Osteocyte (in vitro differentiated cells): ENCODE measurements at regions not wholly inside any gene's neighbourhood (a gene's known extent, or its start where the extent isn't known, plus 50 kb on each side); places are given as distances from the start of the nearest gene placed in this dataset.
A peak's percentile ranks its signal among the peaks of the same experiment; 100 is the strongest.

Experiments
- DNase-seq: peaks from one replicate; pipeline ENCODE4 v3.0.0; 2021; ENCODE audit warnings: mixed read lengths; ENCODE audit not compliant: unreplicated experiment; ENCODE audit errors: extremely low spot score
- H3K27ac Mint-ChIP-seq: one replicate; pipeline ENCODE4 v1.8.0; 2021; ENCODE audit warnings: mild to moderate bottlenecking, mixed read lengths; ENCODE audit not compliant: unreplicated experiment
- H3K27me3 Mint-ChIP-seq: one replicate; pipeline ENCODE4 v1.8.0; 2021; ENCODE audit warnings: mixed read lengths; ENCODE audit not compliant: unreplicated experiment
- H3K36me3 Mint-ChIP-seq: one replicate; pipeline ENCODE4 v1.8.0; 2021; ENCODE audit warnings: mixed read lengths; ENCODE audit not compliant: unreplicated experiment
- H3K4me1 Mint-ChIP-seq: one replicate; pipeline ENCODE4 v1.8.0; 2021; ENCODE audit warnings: mixed read lengths; ENCODE audit not compliant: unreplicated experiment
- H3K4me3 Mint-ChIP-seq: one replicate; pipeline ENCODE4 v1.8.0; 2021; ENCODE audit warnings: mild to moderate bottlenecking, moderate library complexity, mixed read lengths; ENCODE audit not compliant: unreplicated experiment
- H3K9me3 Mint-ChIP-seq: one replicate; pipeline ENCODE4 v1.8.0; 2021; ENCODE audit warnings: mixed read lengths; ENCODE audit not compliant: unreplicated experiment
- CTCF ChIP-seq: fragments of 200-600 bp; sonication (generic); IDR thresholded peaks from 2 replicates; pipeline ENCODE4 v1.5.0; 2021; ENCODE audit warnings: antibody characterized with exemption, mild to moderate bottlenecking, moderate library complexity

GRCh38 chr3:117708601-117709000, 999.0 kb downstream of the TUSC7 start:
- TF ChIP-seq CTCF, result no peak
- no peaks in the 10 kb centered on the region for H3K36me3 Mint-ChIP-seq
- H3K4me1 Mint-ChIP-seq, result peaks cover 28% of the 10 kb centered on the region
- no peaks in the 10 kb centered on the region for H3K9me3 Mint-ChIP-seq
- H3K4me3 Mint-ChIP-seq, result no peak overlapping the region
- peaks cover 8% of the 10 kb centered on the region for H3K27me3 Mint-ChIP-seq
- no peak for DNase-seq
- no peak overlapping the region for H3K27ac Mint-ChIP-seq

- no peak overlapping the region for H3K27ac Mint-ChIP-seq
- H3K27me3 Mint-ChIP-seq, result peaks cover 3% of the 10 kb centered on the region
- H3K36me3 Mint-ChIP-seq, result no peaks in the 10 kb centered on the region
- no peak for DNase-seq
- no peak overlapping the region for H3K4me3 Mint-ChIP-seq
- no peaks in the 10 kb centered on the region for H3K9me3 Mint-ChIP-seq
- no peak for TF ChIP-seq CTCF
- peaks cover 28% of the 10 kb centered on the region for H3K4me1 Mint-ChIP-seq
Observed at GRCh38 chr3:117709108-117709507, 999.5 kb downstream of the TUSC7 start.

GRCh38 chr3:117710501-117710900, 1000.9 kb downstream of the TUSC7 start:
- TF ChIP-seq CTCF, result no peak
- peaks cover 2% of the 10 kb centered on the region for H3K27me3 Mint-ChIP-seq
- no peaks in the 10 kb centered on the region for H3K36me3 Mint-ChIP-seq
- peaks cover 21% of the 10 kb centered on the region for H3K4me1 Mint-ChIP-seq
- no peak for DNase-seq
- H3K9me3 Mint-ChIP-seq, result no peaks in the 10 kb centered on the region
- H3K27ac Mint-ChIP-seq, result no peak overlapping the region
- H3K4me3 Mint-ChIP-seq, result no peak overlapping the region

GRCh38 chr3:117719316-117719926, 1009.8 kb downstream of the TUSC7 start:
- peaks cover 15% of the 10 kb centered on the region for H3K27me3 Mint-ChIP-seq
- H3K4me1 Mint-ChIP-seq, result peaks cover 1% of the 10 kb centered on the region
- no peak overlapping the region for H3K27ac Mint-ChIP-seq
- no peaks in the 10 kb centered on the region for H3K36me3 Mint-ChIP-seq
- H3K9me3 Mint-ChIP-seq, result no peaks in the 10 kb centered on the region
- TF ChIP-seq CTCF, result peak; percentile 88
- DNase-seq, result no peak
- H3K4me3 Mint-ChIP-seq, result no peak overlapping the region

GRCh38 chr3:117721866-117722265, 1012.3 kb downstream of the TUSC7 start:
- H3K27ac Mint-ChIP-seq, result no peak overlapping the region
- DNase-seq, result no peak
- no peak overlapping the region for H3K4me3 Mint-ChIP-seq
- peaks cover 1% of the 10 kb centered on the region for H3K4me1 Mint-ChIP-seq
- TF ChIP-seq CTCF, result no peak
- no peaks in the 10 kb centered on the region for H3K9me3 Mint-ChIP-seq
- H3K36me3 Mint-ChIP-seq, result no peaks in the 10 kb centered on the region
- peaks cover 15% of the 10 kb centered on the region for H3K27me3 Mint-ChIP-seq
